K562 (cell line): ENCODE measurements at regions not wholly inside any gene's neighbourhood (a gene's known extent, or its start where the extent isn't known, plus 50 kb on each side); places are given as distances from the start of the nearest gene placed in this dataset.

Experiments
- CTCFL ChIP-seq: IDR thresholded peaks from 2 replicates; pipeline ENCODE4 v1.6.1; 2011; ENCODE audit warnings: borderline replicate concordance, low read depth, mild to moderate bottlenecking, moderate library complexity, low read length; ENCODE audit not compliant: insufficient read depth, poor library complexity, severe bottlenecking
- PHTF2 ChIP-seq: fragments of 250-450 bp; sonication (Bioruptor Pico); IDR thresholded peaks from 2 replicates; pipeline ENCODE4 v1.5.0; 2021; ENCODE audit warnings: mild to moderate bottlenecking
- U2AF2 ChIP-seq: fragments of 200-400 bp; formaldehyde crosslinking; optimal IDR thresholded peaks from 2 replicates; pipeline ENCODE3; 2017; ENCODE audit warnings: low read depth, mild to moderate bottlenecking, low read length
- ZNF707 ChIP-seq: fragments of 250-450 bp; sonication (Bioruptor Pico); conservative IDR thresholded peaks from 2 replicates; pipeline ENCODE4 v1.8.0; 2022; ENCODE audit warnings: inconsistent platforms, mild to moderate bottlenecking, moderate library complexity
- TF ChIP-seq, protein P1 (sequence below): fragments of 450-650 bp; IDR thresholded peaks from 2 replicates; pipeline ENCODE4 v1.6.1; 2016; ENCODE audit warnings: mild to moderate bottlenecking, moderate library complexity

DNA sequence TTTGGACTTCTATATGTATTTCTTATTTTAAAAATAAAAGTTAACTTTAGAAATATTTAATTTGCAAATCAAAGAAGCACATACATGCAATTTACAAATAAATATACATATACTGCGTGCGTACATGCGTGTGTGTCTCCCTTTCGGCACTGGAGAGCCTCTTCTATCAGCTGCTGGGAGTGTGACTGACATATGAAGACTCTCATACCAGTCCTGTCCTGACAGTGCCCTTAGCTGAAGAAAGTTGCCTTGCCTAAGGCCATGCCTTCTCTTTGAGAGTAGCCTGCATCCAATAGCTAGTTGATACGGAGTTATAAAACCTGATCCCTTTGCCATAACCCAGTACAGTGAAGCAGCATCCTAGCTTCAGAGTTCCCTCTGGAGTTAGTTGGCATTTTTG is 282.4 kb upstream of the NEGR1 start (continued):
- TF ChIP-seq, protein P1, sequence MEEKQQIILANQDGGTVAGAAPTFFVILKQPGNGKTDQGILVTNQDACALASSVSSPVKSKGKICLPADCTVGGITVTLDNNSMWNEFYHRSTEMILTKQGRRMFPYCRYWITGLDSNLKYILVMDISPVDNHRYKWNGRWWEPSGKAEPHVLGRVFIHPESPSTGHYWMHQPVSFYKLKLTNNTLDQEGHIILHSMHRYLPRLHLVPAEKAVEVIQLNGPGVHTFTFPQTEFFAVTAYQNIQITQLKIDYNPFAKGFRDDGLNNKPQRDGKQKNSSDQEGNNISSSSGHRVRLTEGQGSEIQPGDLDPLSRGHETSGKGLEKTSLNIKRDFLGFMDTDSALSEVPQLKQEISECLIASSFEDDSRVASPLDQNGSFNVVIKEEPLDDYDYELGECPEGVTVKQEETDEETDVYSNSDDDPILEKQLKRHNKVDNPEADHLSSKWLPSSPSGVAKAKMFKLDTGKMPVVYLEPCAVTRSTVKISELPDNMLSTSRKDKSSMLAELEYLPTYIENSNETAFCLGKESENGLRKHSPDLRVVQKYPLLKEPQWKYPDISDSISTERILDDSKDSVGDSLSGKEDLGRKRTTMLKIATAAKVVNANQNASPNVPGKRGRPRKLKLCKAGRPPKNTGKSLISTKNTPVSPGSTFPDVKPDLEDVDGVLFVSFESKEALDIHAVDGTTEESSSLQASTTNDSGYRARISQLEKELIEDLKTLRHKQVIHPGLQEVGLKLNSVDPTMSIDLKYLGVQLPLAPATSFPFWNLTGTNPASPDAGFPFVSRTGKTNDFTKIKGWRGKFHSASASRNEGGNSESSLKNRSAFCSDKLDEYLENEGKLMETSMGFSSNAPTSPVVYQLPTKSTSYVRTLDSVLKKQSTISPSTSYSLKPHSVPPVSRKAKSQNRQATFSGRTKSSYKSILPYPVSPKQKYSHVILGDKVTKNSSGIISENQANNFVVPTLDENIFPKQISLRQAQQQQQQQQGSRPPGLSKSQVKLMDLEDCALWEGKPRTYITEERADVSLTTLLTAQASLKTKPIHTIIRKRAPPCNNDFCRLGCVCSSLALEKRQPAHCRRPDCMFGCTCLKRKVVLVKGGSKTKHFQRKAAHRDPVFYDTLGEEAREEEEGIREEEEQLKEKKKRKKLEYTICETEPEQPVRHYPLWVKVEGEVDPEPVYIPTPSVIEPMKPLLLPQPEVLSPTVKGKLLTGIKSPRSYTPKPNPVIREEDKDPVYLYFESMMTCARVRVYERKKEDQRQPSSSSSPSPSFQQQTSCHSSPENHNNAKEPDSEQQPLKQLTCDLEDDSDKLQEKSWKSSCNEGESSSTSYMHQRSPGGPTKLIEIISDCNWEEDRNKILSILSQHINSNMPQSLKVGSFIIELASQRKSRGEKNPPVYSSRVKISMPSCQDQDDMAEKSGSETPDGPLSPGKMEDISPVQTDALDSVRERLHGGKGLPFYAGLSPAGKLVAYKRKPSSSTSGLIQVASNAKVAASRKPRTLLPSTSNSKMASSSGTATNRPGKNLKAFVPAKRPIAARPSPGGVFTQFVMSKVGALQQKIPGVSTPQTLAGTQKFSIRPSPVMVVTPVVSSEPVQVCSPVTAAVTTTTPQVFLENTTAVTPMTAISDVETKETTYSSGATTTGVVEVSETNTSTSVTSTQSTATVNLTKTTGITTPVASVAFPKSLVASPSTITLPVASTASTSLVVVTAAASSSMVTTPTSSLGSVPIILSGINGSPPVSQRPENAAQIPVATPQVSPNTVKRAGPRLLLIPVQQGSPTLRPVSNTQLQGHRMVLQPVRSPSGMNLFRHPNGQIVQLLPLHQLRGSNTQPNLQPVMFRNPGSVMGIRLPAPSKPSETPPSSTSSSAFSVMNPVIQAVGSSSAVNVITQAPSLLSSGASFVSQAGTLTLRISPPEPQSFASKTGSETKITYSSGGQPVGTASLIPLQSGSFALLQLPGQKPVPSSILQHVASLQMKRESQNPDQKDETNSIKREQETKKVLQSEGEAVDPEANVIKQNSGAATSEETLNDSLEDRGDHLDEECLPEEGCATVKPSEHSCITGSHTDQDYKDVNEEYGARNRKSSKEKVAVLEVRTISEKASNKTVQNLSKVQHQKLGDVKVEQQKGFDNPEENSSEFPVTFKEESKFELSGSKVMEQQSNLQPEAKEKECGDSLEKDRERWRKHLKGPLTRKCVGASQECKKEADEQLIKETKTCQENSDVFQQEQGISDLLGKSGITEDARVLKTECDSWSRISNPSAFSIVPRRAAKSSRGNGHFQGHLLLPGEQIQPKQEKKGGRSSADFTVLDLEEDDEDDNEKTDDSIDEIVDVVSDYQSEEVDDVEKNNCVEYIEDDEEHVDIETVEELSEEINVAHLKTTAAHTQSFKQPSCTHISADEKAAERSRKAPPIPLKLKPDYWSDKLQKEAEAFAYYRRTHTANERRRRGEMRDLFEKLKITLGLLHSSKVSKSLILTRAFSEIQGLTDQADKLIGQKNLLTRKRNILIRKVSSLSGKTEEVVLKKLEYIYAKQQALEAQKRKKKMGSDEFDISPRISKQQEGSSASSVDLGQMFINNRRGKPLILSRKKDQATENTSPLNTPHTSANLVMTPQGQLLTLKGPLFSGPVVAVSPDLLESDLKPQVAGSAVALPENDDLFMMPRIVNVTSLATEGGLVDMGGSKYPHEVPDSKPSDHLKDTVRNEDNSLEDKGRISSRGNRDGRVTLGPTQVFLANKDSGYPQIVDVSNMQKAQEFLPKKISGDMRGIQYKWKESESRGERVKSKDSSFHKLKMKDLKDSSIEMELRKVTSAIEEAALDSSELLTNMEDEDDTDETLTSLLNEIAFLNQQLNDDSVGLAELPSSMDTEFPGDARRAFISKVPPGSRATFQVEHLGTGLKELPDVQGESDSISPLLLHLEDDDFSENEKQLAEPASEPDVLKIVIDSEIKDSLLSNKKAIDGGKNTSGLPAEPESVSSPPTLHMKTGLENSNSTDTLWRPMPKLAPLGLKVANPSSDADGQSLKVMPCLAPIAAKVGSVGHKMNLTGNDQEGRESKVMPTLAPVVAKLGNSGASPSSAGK = no peak
- no peak for TF ChIP-seq PHTF2 (CRISPR knock-in tag)
- TF ChIP-seq U2AF2 = no peak
- TF ChIP-seq ZNF707 (CRISPR knock-in tag) = no peak
- TF ChIP-seq CTCFL = no peak
